SU-DHL-6 (cell line): ENCODE measurements at regions not wholly inside any gene's neighbourhood (a gene's known extent, or its start where the extent isn't known, plus 50 kb on each side); places are given as distances from the start of the nearest gene placed in this dataset.

ENCODE experiments used
- CTCF ChIP-seq: fragments of 200-600 bp; sonication (generic); IDR thresholded peaks from one replicate; pipeline ENCODE4 v1.5.1; 2017; ENCODE audit warnings: antibody characterized with exemption, mild to moderate bottlenecking, low read length, moderate library complexity; ENCODE audit not compliant: insufficient read depth, poor library complexity, severe bottlenecking
- EZH2phosphoT487 ChIP-seq: fragments of 200-600 bp; sonication (generic), shearing (Covaris generic); conservative IDR thresholded peaks from 2 replicates; pipeline ENCODE4 v1.6.1; 2018; ENCODE audit warnings: mild to moderate bottlenecking, antibody characterized with exemption, low read length, moderate library complexity, mixed read lengths

GRCh38 chr12:77471801-77472200 lies 358.9 kb upstream of the NAV3 start:
- no peak for TF ChIP-seq CTCF
- no peak for TF ChIP-seq EZH2phosphoT487
